HCT116 (cell line): ENCODE measurements at regions not wholly inside any gene's neighbourhood (a gene's known extent, or its start where the extent isn't known, plus 50 kb on each side); places are given as distances from the start of the nearest gene placed in this dataset.

Experiments used
- ATAC-seq: fragments of 200-7000 bp; cut with Tn5 transposase; 2 replicates; pipeline ENCODE4 v1.9.1; 2020; ENCODE audit warnings: mild to moderate bottlenecking, moderate library complexity
- BruUV-seq: library from RNA; stranded (reverse); fragments of 400-500 nt; replicated peaks from 2 replicates; lab custom pipeline; 2021; lab: Mats Ljungman, UMichigan
- CTCF ChIA-PET: fragments of 300-600 bp; sonication (Branson Sonifier 250); formaldehyde crosslinking; loops from one replicate; lab custom pipeline; 2021; ENCODE audit warnings: antibody characterized with exemption; lab: Charles Lee
- POLR2A ChIA-PET: fragments of 300-600, 350-600 bp; sonication (Branson Sonifier 250); formaldehyde crosslinking; loops from one replicate; lab custom pipeline; 2021; ENCODE audit warnings: antibody characterized with exemption; lab: Charles Lee
- RAD21 ChIA-PET, 2 experiments: fragments of 300-600 bp; sonication (Branson Sonifier 250); formaldehyde crosslinking; loops; one replicate each; lab custom pipeline; 2023; ENCODE audit warnings: low total read pairs in 2 of 2; ENCODE audit not compliant: uncharacterized antibody in 2 of 2, unreplicated experiment in 2 of 2, low non-redundant PET in 1 of 2; lab: Charles Lee
- DNase-seq: peaks from one replicate; pipeline ENCODE4 v3.0.0-alpha.2; 2010; ENCODE audit warnings: low read depth, low spot score
- H2AFZ ChIP-seq: fragments of 200-600 bp; shearing (Covaris generic), sonication (generic); 2 replicates; pipeline ENCODE4 v1.6.1; 2017; ENCODE audit warnings: low read depth, mixed run types, mixed read lengths, antibody characterized with exemption, low read length; ENCODE audit not compliant: poor library complexity, severe bottlenecking
- H3K27ac ChIP-seq: 2 replicates; pipeline ENCODE4 v1.5.1; 2012; ENCODE audit warnings: low read depth, low read length
- H3K27me3 ChIP-seq: fragments of 200-600 bp; sonication (generic); 2 replicates; pipeline ENCODE4 v1.6.1; 2016; ENCODE audit warnings: mixed run types, low read length, mixed read lengths; ENCODE audit not compliant: insufficient read depth
- H3K36me3 ChIP-seq, 2 experiments: fragments of 200-500 bp in 1 of 2; fragments of 200-600 bp in 1 of 2; sonication (Bioruptor generic) in 1 of 2; sonication (generic) in 1 of 2; 2 replicates each; pipeline versions ENCODE4 v1.5.1 to v1.6.1; 2014 to 2016; ENCODE audit warnings: low read length in 2 of 2, inconsistent platforms in 1 of 2, mixed read lengths in 1 of 2, mixed run types in 1 of 2; ENCODE audit not compliant: insufficient read depth in 2 of 2, control insufficient read depth in 1 of 2
- H3K4me1 ChIP-seq, 2 experiments: fragments of 200-600 bp in 1 of 2; sonication (generic) in 1 of 2; 2 replicates each; pipeline versions ENCODE4 v1.5.1 to v1.6.1; 2012 to 2017; ENCODE audit warnings: low read length in 2 of 2, inconsistent platforms in 1 of 2, mild to moderate bottlenecking in 1 of 2, mixed read lengths in 1 of 2, mixed run types in 1 of 2, moderate library complexity in 1 of 2; ENCODE audit not compliant: insufficient read depth in 2 of 2, control insufficient read depth in 1 of 2
- H3K4me2 ChIP-seq: fragments of 200-600 bp; sonication (generic); 2 replicates; pipeline ENCODE4 v1.6.1; 2017; ENCODE audit warnings: mixed run types, low read length, mixed read lengths
- H3K4me3 ChIP-seq, 2 experiments: fragments of 200-600 bp in 1 of 2; sonication (generic) in 1 of 2; replicated peaks in 1 of 2; 2 replicates each; pipeline ENCODE4 v1.5.1; 2011 to 2016; ENCODE audit warnings: low read length in 2 of 2, control low read depth in 1 of 2, low read depth in 1 of 2, mild to moderate bottlenecking in 1 of 2, mixed read lengths in 1 of 2, mixed run types in 1 of 2
- H3K79me2 ChIP-seq: fragments of 200-600 bp; sonication (generic); 2 replicates; pipeline ENCODE4 v1.6.1; 2017; ENCODE audit warnings: mild to moderate bottlenecking, mixed run types, low read length, moderate library complexity, mixed read lengths; ENCODE audit not compliant: insufficient read depth
- H3K9ac ChIP-seq: fragments of 200-600 bp; sonication (generic); 2 replicates; pipeline ENCODE4 v1.6.1; 2016; ENCODE audit warnings: low read length, mixed read lengths
- H3K9me2 ChIP-seq: fragments of 200-600 bp; sonication (generic), shearing (Covaris generic); 2 replicates; pipeline ENCODE4 v1.6.1; 2017; ENCODE audit warnings: mixed run types, mild to moderate bottlenecking, moderate library complexity; ENCODE audit not compliant: insufficient read depth
- H3K9me3 ChIP-seq, 2 experiments: fragments of 200-500 bp in 1 of 2; fragments of 200-600 bp in 1 of 2; sonication (Bioruptor generic) in 1 of 2; sonication (generic) in 1 of 2; 2 replicates each; pipeline ENCODE4 v1.6.1; 2014 to 2017; ENCODE audit warnings: low read length in 2 of 2, mixed read lengths in 2 of 2, inconsistent platforms in 1 of 2, low read depth in 1 of 2, mild to moderate bottlenecking in 1 of 2, mixed run types in 1 of 2, moderate library complexity in 1 of 2; ENCODE audit not compliant: control insufficient read depth in 1 of 2, insufficient read depth in 1 of 2
- H4K20me1 ChIP-seq: fragments of 200-600 bp; sonication (generic), shearing (Covaris generic); 2 replicates; pipeline ENCODE4 v1.6.1; 2017; ENCODE audit warnings: mixed run types, mild to moderate bottlenecking, moderate library complexity; ENCODE audit not compliant: insufficient read depth
- EZH2 ChIP-seq: fragments of 200-600 bp; sonication (generic); IDR thresholded peaks from 2 replicates; pipeline ENCODE4 v1.6.1; 2017; ENCODE audit warnings: antibody characterized with exemption, mixed run types
- EZH2phosphoT487 ChIP-seq: fragments of 200-600 bp; IDR thresholded peaks from 2 replicates; pipeline ENCODE4 v1.6.1; 2018; ENCODE audit warnings: antibody characterized with exemption, borderline replicate concordance
- FOSL1 ChIP-seq: IDR thresholded peaks from 2 replicates; pipeline ENCODE4 v1.6.1; 2012; ENCODE audit warnings: low read depth
- MAX ChIP-seq: IDR thresholded peaks from 2 replicates; pipeline ENCODE4 v1.6.1; 2012
- POLR2A ChIP-seq: IDR thresholded peaks from 2 replicates; pipeline ENCODE4 v1.7.0; 2011; ENCODE audit warnings: borderline replicate concordance; ENCODE audit not compliant: insufficient read depth, insufficient read length; ENCODE audit errors: extremely low read depth
- RAD21 ChIP-seq: IDR thresholded peaks from 2 replicates; pipeline ENCODE4 v1.6.1; 2012; ENCODE audit warnings: low read depth, mild to moderate bottlenecking
- REST ChIP-seq: IDR thresholded peaks from 2 replicates; pipeline ENCODE4 v1.6.1; 2012; ENCODE audit warnings: low read depth
- SP1 ChIP-seq: IDR thresholded peaks from 2 replicates; pipeline ENCODE4 v1.6.1; 2012; ENCODE audit warnings: low read depth
- SRF ChIP-seq: IDR thresholded peaks from 2 replicates; pipeline ENCODE4 v1.6.1; 2012; ENCODE audit warnings: low read depth
- YY1 ChIP-seq: IDR thresholded peaks from 2 replicates; pipeline ENCODE4 v1.6.1; 2011; ENCODE audit warnings: low read length, low read depth, moderate library complexity, mild to moderate bottlenecking; ENCODE audit not compliant: insufficient replicate concordance; ENCODE audit errors: extremely low read depth
- ZNF274 ChIP-seq: fragments of 200-500 bp; sonication (Bioruptor generic); IDR thresholded peaks from 2 replicates; pipeline ENCODE4 v1.6.1; 2014; ENCODE audit warnings: mild to moderate bottlenecking, low read depth, low read length, inconsistent platforms
- intact Hi-C: fragments of 100-400 bp; cut with micrococcal nuclease; formaldehyde crosslinking; loops from 2 replicates; pipeline ENCODE4 v1.10.0; 2022

- Histone ChIP-seq H3K36me3 (no peaks in the 10 kb centered on the region), H3K4me3 (no peak overlapping the region), H3K9ac (no peak overlapping the region), H3K9me3 (no peaks in the 10 kb centered on the region), H3K4me1 (no peaks in the 10 kb centered on the region), H3K9me2 (no peaks in the 10 kb centered on the region), H3K27ac (no peak overlapping the region), H2AFZ (no peak overlapping the region), H3K79me2 (no peaks in the 10 kb centered on the region), H3K4me2 (no peak overlapping the region), H3K27me3 (peaks cover 9% of the 10 kb centered on the region), H4K20me1 (no peaks in the 10 kb centered on the region)
- CTCF ChIA-PET: no interaction called here
- RAD21 ChIA-PET: no interaction called here
- TF ChIP-seq EZH2: no peak
- TF ChIP-seq REST: no peak
- TF ChIP-seq POLR2A: no peak
- no peak for TF ChIP-seq SRF
- TF ChIP-seq RAD21: no peak
- TF ChIP-seq FOSL1: no peak
- no peak for TF ChIP-seq MAX
- no peak for TF ChIP-seq SP1
- no peak for TF ChIP-seq YY1
- TF ChIP-seq EZH2phosphoT487: no peak
- no peak for TF ChIP-seq ZNF274
- ATAC-seq: no peak
- intact Hi-C loops: no loop called here
- POLR2A ChIA-PET: no interaction called here
- DNase-seq: no peak
- BruUV-seq: no TSS peak
Observed at GRCh38 chr18:78709261-78709809, 270.3 kb upstream of the SALL3 start.
